SH-SY5Y (cell line): ENCODE measurements at regions not wholly inside any gene's neighbourhood (a gene's known extent, or its start where the extent isn't known, plus 50 kb on each side); places are given as distances from the start of the nearest gene placed in this dataset.

Experiments used
- GATA2 ChIP-seq: IDR thresholded peaks from 2 replicates; pipeline ENCODE4 v1.6.1; 2011; ENCODE audit warnings: mild to moderate bottlenecking, low read depth, low read length
- GATA3 ChIP-seq: IDR thresholded peaks from 2 replicates; pipeline ENCODE4 v1.6.1; 2011; ENCODE audit warnings: low read depth, mild to moderate bottlenecking, low read length, moderate library complexity

DNA sequence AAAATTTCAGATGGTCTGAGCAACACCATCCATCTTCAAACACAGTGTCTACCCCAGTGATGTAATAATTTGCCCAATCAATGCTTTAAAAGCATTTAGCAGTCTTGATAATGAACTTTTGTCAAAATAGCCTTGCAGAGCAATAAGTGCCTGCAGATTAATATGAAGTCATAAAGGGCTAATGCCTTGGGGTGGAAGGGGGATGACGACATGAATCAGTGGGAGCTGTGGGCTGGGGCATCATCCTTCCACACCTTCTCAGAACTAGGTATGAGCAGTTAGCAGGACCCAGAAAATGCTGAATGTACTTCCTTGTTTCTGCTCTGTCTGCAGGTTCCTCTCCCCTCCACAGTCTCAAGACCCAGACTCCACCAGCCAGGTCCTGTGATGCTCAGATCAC, 166.2 kb upstream of the MAFB start:
- TF ChIP-seq GATA3 (no peak), GATA2 (no peak)
